Neural cell (in vitro differentiated cells): ENCODE measurements at regions not wholly inside any gene's neighbourhood (a gene's known extent, or its start where the extent isn't known, plus 50 kb on each side); places are given as distances from the start of the nearest gene placed in this dataset.

Source experiments
- H2AFZ ChIP-seq: fragments of 200-600, 300-800 bp; sonication (generic), shearing (Covaris generic); 2 replicates; pipeline ENCODE4 v1.6.0; 2014; ENCODE audit warnings: low read depth, mild to moderate bottlenecking, antibody characterized with exemption, low read length, moderate library complexity
- H3F3A ChIP-seq: fragments of 200-600 bp; shearing (Covaris generic); 2 replicates; pipeline ENCODE4 v1.6.1; 2016; ENCODE audit warnings: mild to moderate bottlenecking, moderate library complexity, mixed read lengths, antibody characterized with exemption, low read length; ENCODE audit not compliant: insufficient read depth, poor library complexity, severe bottlenecking
- H3K27ac ChIP-seq: fragments of 200-600, 300-800 bp; sonication (generic), shearing (Covaris generic); 2 replicates; pipeline ENCODE4 v1.5.1; 2014; ENCODE audit warnings: mild to moderate bottlenecking, low read length, moderate library complexity
- H3K27me3 ChIP-seq: fragments of 300-800, 200-600 bp; sonication (generic), shearing (Covaris generic); 2 replicates; pipeline ENCODE4 v1.6.0; 2014; ENCODE audit warnings: mild to moderate bottlenecking, low read depth, low read length, moderate library complexity; ENCODE audit not compliant: insufficient read depth
- H3K36me3 ChIP-seq: fragments of 300-800, 200-600 bp; sonication (generic), shearing (Covaris generic); 2 replicates; pipeline ENCODE4 v1.5.1; 2014; ENCODE audit warnings: mild to moderate bottlenecking, antibody characterized with exemption, low read length, moderate library complexity; ENCODE audit not compliant: insufficient read depth
- H3K4me2 ChIP-seq: fragments of 300-800, 200-600 bp; sonication (generic), shearing (Covaris generic); 2 replicates; pipeline ENCODE4 v1.6.0; 2014; ENCODE audit warnings: mild to moderate bottlenecking, low read length
- H3K4me3 ChIP-seq: fragments of 300-800, 200-600 bp; sonication (generic), shearing (Covaris generic); 2 replicates; pipeline ENCODE4 v1.5.1; 2014; ENCODE audit warnings: mild to moderate bottlenecking, low read length, moderate library complexity
- H3K79me2 ChIP-seq: fragments of 200-600 bp; shearing (Covaris generic); replicated peaks from 2 replicates; pipeline ENCODE4 v1.6.0; 2014; ENCODE audit warnings: mild to moderate bottlenecking, low read length, moderate library complexity; ENCODE audit not compliant: insufficient read depth
- H3K9ac ChIP-seq: fragments of 300-800, 200-600 bp; sonication (generic), shearing (Covaris generic); 2 replicates; pipeline ENCODE4 v1.6.1; 2016; ENCODE audit warnings: mild to moderate bottlenecking, low read length, mixed read lengths
- H3K9me2 ChIP-seq: fragments of 200-600 bp; shearing (Covaris generic); 2 replicates; pipeline ENCODE4 v1.6.1; 2016; ENCODE audit warnings: mild to moderate bottlenecking, low read length, mixed read lengths; ENCODE audit not compliant: insufficient read depth
- H3K9me3 ChIP-seq: fragments of 200-600, 300-800 bp; sonication (generic), shearing (Covaris generic); 2 replicates; pipeline ENCODE4 v1.6.1; 2016; ENCODE audit warnings: mild to moderate bottlenecking, mixed run types, low read length, moderate library complexity, mixed read lengths
- H4K20me1 ChIP-seq: fragments of 200-600 bp; shearing (Covaris generic); 2 replicates; pipeline ENCODE4 v1.6.1; 2016; ENCODE audit warnings: mild to moderate bottlenecking, mixed run types; ENCODE audit not compliant: insufficient read depth
- EP300 ChIP-seq: fragments of 450-650 bp; conservative IDR thresholded peaks from 2 replicates; pipeline ENCODE4 v1.6.1; 2014; ENCODE audit warnings: antibody characterized with exemption, mild to moderate bottlenecking, moderate library complexity; ENCODE audit not compliant: poor library complexity, severe bottlenecking
- EZH2 ChIP-seq: fragments of 200-600, 300-800 bp; shearing (Covaris generic), sonication (generic); IDR thresholded peaks from 2 replicates; pipeline ENCODE4 v1.6.1; 2014; ENCODE audit warnings: antibody characterized with exemption, low read length, borderline replicate concordance, mild to moderate bottlenecking; ENCODE audit not compliant: insufficient read depth, poor library complexity, severe bottlenecking
- POLR2AphosphoS5 ChIP-seq: IDR thresholded peaks from 2 replicates; pipeline ENCODE4 v1.6.1; 2012
- RAD21 ChIP-seq: fragments of 450-650 bp; conservative IDR thresholded peaks from 2 replicates; pipeline ENCODE4 v1.6.1; 2014; ENCODE audit warnings: antibody characterized with exemption, mild to moderate bottlenecking, moderate library complexity
- SMC3 ChIP-seq: fragments of 450-650 bp; conservative IDR thresholded peaks from 2 replicates; pipeline ENCODE4 v1.6.1; 2014; ENCODE audit warnings: antibody characterized with exemption, mild to moderate bottlenecking, moderate library complexity; ENCODE audit not compliant: poor library complexity
- TAF1 ChIP-seq: IDR thresholded peaks from 2 replicates; pipeline ENCODE4 v1.6.1; 2012; ENCODE audit warnings: low read depth
- TF ChIP-seq, protein P1 (sequence below): IDR thresholded peaks from 2 replicates; pipeline ENCODE4 v1.6.1; 2012; ENCODE audit warnings: borderline replicate concordance
- TF ChIP-seq, protein P2 (sequence below): fragments of 450-650 bp; IDR thresholded peaks from 2 replicates; pipeline ENCODE4 v1.5.1; 2014; ENCODE audit warnings: antibody characterized with exemption, mild to moderate bottlenecking, moderate library complexity; ENCODE audit not compliant: poor library complexity, severe bottlenecking

DNA sequence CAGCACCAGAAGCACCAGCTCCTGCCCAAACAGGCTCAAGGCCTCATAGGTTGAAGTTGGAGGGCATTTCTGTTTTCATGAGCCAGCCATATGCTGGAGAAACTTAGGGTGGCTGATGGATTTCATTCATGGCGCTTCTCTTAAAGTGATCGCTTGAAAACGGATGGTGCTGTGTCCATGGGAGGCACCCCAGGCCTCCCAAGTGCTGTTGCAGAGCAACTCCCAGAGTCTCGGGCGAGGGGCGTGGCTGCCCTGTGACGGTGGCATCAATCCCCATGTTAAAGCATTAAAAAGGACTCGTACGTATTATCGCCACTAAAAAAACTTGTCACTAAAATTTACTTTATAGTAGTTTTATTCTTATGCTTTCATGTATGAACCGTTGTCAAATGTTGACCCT lies 128.3 kb downstream of the MRPL36 start:
- Histone ChIP-seq H3K4me2 (no peak overlapping the region), H2AFZ (no peak overlapping the region), H4K20me1 (no peaks in the 10 kb centered on the region), H3K9me3 (no peaks in the 10 kb centered on the region), H3K27me3 (peaks cover 21% of the 10 kb centered on the region), H3K36me3 (no peaks in the 10 kb centered on the region), H3K9ac (no peak overlapping the region), H3K79me2 (no peaks in the 10 kb centered on the region), H3K27ac (no peak overlapping the region), H3F3A (no peaks in the 10 kb centered on the region), H3K9me2 (no peaks in the 10 kb centered on the region), H3K4me3 (no peak overlapping the region)
- TF ChIP-seq TAF1 (no peak), RAD21 (no peak), EP300 (no peak), POLR2AphosphoS5 (no peak), EZH2 (no peak)
- TF ChIP-seq, protein P1, sequence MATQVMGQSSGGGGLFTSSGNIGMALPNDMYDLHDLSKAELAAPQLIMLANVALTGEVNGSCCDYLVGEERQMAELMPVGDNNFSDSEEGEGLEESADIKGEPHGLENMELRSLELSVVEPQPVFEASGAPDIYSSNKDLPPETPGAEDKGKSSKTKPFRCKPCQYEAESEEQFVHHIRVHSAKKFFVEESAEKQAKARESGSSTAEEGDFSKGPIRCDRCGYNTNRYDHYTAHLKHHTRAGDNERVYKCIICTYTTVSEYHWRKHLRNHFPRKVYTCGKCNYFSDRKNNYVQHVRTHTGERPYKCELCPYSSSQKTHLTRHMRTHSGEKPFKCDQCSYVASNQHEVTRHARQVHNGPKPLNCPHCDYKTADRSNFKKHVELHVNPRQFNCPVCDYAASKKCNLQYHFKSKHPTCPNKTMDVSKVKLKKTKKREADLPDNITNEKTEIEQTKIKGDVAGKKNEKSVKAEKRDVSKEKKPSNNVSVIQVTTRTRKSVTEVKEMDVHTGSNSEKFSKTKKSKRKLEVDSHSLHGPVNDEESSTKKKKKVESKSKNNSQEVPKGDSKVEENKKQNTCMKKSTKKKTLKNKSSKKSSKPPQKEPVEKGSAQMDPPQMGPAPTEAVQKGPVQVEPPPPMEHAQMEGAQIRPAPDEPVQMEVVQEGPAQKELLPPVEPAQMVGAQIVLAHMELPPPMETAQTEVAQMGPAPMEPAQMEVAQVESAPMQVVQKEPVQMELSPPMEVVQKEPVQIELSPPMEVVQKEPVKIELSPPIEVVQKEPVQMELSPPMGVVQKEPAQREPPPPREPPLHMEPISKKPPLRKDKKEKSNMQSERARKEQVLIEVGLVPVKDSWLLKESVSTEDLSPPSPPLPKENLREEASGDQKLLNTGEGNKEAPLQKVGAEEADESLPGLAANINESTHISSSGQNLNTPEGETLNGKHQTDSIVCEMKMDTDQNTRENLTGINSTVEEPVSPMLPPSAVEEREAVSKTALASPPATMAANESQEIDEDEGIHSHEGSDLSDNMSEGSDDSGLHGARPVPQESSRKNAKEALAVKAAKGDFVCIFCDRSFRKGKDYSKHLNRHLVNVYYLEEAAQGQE = no peak

- no peaks in the 10 kb centered on the region for H4K20me1 ChIP-seq
Measured at GRCh38 chr5:1670351-1670750, 129.3 kb downstream of the MRPL36 start.

More at GRCh38 chr5:1670351-1670750, 129.3 kb downstream of the MRPL36 start:
- no peaks in the 10 kb centered on the region for H3K79me2 ChIP-seq
- H3K9me2 ChIP-seq = no peaks in the 10 kb centered on the region
- no peaks in the 10 kb centered on the region for H3K36me3 ChIP-seq
- H3K27me3 ChIP-seq = peaks cover 21% of the 10 kb centered on the region
- no peaks in the 10 kb centered on the region for H3K9me3 ChIP-seq
- H3K9ac ChIP-seq = no peak overlapping the region
- TF ChIP-seq SMC3 = no peak
- TF ChIP-seq, protein P2, sequence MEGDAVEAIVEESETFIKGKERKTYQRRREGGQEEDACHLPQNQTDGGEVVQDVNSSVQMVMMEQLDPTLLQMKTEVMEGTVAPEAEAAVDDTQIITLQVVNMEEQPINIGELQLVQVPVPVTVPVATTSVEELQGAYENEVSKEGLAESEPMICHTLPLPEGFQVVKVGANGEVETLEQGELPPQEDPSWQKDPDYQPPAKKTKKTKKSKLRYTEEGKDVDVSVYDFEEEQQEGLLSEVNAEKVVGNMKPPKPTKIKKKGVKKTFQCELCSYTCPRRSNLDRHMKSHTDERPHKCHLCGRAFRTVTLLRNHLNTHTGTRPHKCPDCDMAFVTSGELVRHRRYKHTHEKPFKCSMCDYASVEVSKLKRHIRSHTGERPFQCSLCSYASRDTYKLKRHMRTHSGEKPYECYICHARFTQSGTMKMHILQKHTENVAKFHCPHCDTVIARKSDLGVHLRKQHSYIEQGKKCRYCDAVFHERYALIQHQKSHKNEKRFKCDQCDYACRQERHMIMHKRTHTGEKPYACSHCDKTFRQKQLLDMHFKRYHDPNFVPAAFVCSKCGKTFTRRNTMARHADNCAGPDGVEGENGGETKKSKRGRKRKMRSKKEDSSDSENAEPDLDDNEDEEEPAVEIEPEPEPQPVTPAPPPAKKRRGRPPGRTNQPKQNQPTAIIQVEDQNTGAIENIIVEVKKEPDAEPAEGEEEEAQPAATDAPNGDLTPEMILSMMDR = no peak
- TF ChIP-seq, protein P1 = no peak
- H3K27ac ChIP-seq = no peak overlapping the region
- no peak overlapping the region for H2AFZ ChIP-seq
- no peak overlapping the region for H3K4me3 ChIP-seq
- no peaks in the 10 kb centered on the region for H3F3A ChIP-seq
- no peak overlapping the region for H3K4me2 ChIP-seq
